DOHH2 (cell line): ENCODE measurements at regions not wholly inside any gene's neighbourhood (a gene's known extent, or its start where the extent isn't known, plus 50 kb on each side); places are given as distances from the start of the nearest gene placed in this dataset.

Experiments used
- H3F3A ChIP-seq: fragments of 200-600 bp; sonication (generic), shearing (Covaris generic); 2 replicates; pipeline ENCODE4 v1.6.0; 2016; ENCODE audit warnings: antibody characterized with exemption, mild to moderate bottlenecking; ENCODE audit not compliant: control insufficient read depth, insufficient read depth
- H3K27ac ChIP-seq: fragments of 200-600 bp; sonication (generic); 2 replicates; pipeline ENCODE4 v1.5.1; 2014; ENCODE audit warnings: low read depth, mild to moderate bottlenecking, low read length, moderate library complexity
- H3K27me3 ChIP-seq: fragments of 200-600 bp; sonication (generic); 2 replicates; pipeline ENCODE4 v1.6.1; 2014; ENCODE audit warnings: mild to moderate bottlenecking, low read length, mixed read lengths; ENCODE audit not compliant: control insufficient read depth
- H3K36me3 ChIP-seq: fragments of 200-600 bp; sonication (generic); 2 replicates; pipeline ENCODE4 v1.6.1; 2014; ENCODE audit warnings: mild to moderate bottlenecking, low read length, moderate library complexity, mixed read lengths; ENCODE audit not compliant: control insufficient read depth
- H3K4me1 ChIP-seq: fragments of 200-600 bp; sonication (generic); 2 replicates; pipeline ENCODE4 v1.6.1; 2014; ENCODE audit warnings: mild to moderate bottlenecking, low read length, mixed read lengths; ENCODE audit not compliant: control insufficient read depth
- H3K4me2 ChIP-seq: fragments of 200-600 bp; sonication (generic); 2 replicates; pipeline ENCODE4 v1.6.0; 2014; ENCODE audit warnings: mild to moderate bottlenecking, low read length, moderate library complexity
- H3K4me3 ChIP-seq: fragments of 200-600 bp; sonication (generic); 2 replicates; pipeline ENCODE4 v1.5.1; 2014; ENCODE audit warnings: mild to moderate bottlenecking, low read length, mixed read lengths
- H3K79me2 ChIP-seq: fragments of 200-600 bp; sonication (generic); 2 replicates; pipeline ENCODE4 v1.6.1; 2014; ENCODE audit warnings: mild to moderate bottlenecking, low read length, mixed read lengths; ENCODE audit not compliant: control insufficient read depth
- H3K9me2 ChIP-seq: fragments of 200-600 bp; sonication (generic); replicated peaks from 2 replicates; pipeline ENCODE4 v1.6.1; 2014; ENCODE audit warnings: mild to moderate bottlenecking, low read length, mixed read lengths; ENCODE audit not compliant: control insufficient read depth
- H3K9me3 ChIP-seq: fragments of 200-600 bp; sonication (generic); 2 replicates; pipeline ENCODE4 v1.6.1; 2014; ENCODE audit warnings: antibody characterized with exemption, low read length, mixed read lengths; ENCODE audit not compliant: control insufficient read depth, insufficient read depth
- H4K20me1 ChIP-seq: fragments of 200-600 bp; sonication (generic); 2 replicates; pipeline ENCODE4 v1.6.0; 2014; ENCODE audit warnings: low read depth, mild to moderate bottlenecking, antibody characterized with exemption, low read length, moderate library complexity; ENCODE audit not compliant: control insufficient read depth, insufficient read depth
- EZH2phosphoT487 ChIP-seq: fragments of 200-600 bp; sonication (generic); IDR thresholded peaks from 2 replicates; pipeline ENCODE4 v1.6.1; 2017; ENCODE audit warnings: borderline replicate concordance, mild to moderate bottlenecking, antibody characterized with exemption, low read length, moderate library complexity, mixed read lengths
- TF ChIP-seq, protein P1 (sequence below): fragments of 200-600 bp; sonication (generic); IDR thresholded peaks from one replicate; pipeline ENCODE4 v1.5.1; 2014; ENCODE audit warnings: antibody characterized with exemption, mild to moderate bottlenecking, low read depth, low read length; ENCODE audit not compliant: poor library complexity, severe bottlenecking

DNA sequence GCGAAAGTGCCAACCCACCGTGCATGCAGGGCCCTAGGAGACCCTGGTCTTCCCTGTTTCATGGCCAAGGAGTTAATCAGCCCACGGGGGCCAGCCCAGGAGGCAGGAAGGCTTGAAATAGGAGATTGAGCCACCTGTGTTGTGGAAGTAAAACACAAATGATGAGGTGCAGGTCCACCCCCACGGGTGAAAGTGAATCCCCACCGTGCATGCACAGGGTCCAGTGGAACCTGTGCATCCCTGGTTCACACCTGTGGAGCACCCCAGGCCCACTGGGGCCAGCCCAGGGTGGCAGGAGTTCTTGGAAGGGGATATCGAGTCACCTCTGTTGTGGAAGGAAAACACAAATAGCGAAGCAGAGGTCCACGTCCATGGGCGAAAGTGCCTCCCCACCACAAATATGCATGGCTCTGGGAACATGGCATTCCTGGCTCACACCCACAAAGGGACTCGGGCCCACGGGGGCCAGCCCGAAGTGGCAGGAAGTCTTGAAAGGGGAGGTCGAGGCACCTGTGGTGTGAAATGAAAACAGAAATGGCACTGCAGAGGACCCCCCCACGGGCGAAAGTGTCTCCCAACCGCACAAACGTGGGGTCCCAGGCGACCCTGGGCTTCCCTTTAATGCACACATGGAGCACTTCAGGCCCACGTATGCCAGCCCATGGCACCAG lies 381.5 kb downstream of the ALG10 start:
- H3K9me3 ChIP-seq: peaks cover 51% of the 10 kb centered on the region; the same call in 1 of the 2 replicates
- H3K9me2 ChIP-seq: no peaks in the 10 kb centered on the region
- TF ChIP-seq EZH2phosphoT487: no peak
- TF ChIP-seq, protein P1, sequence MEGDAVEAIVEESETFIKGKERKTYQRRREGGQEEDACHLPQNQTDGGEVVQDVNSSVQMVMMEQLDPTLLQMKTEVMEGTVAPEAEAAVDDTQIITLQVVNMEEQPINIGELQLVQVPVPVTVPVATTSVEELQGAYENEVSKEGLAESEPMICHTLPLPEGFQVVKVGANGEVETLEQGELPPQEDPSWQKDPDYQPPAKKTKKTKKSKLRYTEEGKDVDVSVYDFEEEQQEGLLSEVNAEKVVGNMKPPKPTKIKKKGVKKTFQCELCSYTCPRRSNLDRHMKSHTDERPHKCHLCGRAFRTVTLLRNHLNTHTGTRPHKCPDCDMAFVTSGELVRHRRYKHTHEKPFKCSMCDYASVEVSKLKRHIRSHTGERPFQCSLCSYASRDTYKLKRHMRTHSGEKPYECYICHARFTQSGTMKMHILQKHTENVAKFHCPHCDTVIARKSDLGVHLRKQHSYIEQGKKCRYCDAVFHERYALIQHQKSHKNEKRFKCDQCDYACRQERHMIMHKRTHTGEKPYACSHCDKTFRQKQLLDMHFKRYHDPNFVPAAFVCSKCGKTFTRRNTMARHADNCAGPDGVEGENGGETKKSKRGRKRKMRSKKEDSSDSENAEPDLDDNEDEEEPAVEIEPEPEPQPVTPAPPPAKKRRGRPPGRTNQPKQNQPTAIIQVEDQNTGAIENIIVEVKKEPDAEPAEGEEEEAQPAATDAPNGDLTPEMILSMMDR: no peak

GRCh38 chr12:34404377-34405285 lies 382.3 kb downstream of the ALG10 start:
- H3K9me2 ChIP-seq: no peaks in the 10 kb centered on the region
- no peak overlapping the region for H3K4me2 ChIP-seq
- peaks cover 43% of the 10 kb centered on the region; the same call in 1 of the 2 replicates for H3K9me3 ChIP-seq
- H3K4me3 ChIP-seq: no peak overlapping the region
- no peaks in the 10 kb centered on the region for H3K36me3 ChIP-seq
- no peaks in the 10 kb centered on the region for H3F3A ChIP-seq
- no peaks in the 10 kb centered on the region for H3K27me3 ChIP-seq
- no peaks in the 10 kb centered on the region for H3K79me2 ChIP-seq
- no peaks in the 10 kb centered on the region for H3K4me1 ChIP-seq
- no peaks in the 10 kb centered on the region for H4K20me1 ChIP-seq
- H3K27ac ChIP-seq: no peak overlapping the region
- TF ChIP-seq, protein P1: no peak
- TF ChIP-seq EZH2phosphoT487: no peak

More for the DNA sequence above, 381.5 kb downstream of the ALG10 start:
- Histone ChIP-seq H3K36me3 (no peaks in the 10 kb centered on the region), H3K27me3 (no peaks in the 10 kb centered on the region), H3K4me2 (no peak overlapping the region), H3F3A (no peaks in the 10 kb centered on the region), H3K79me2 (no peaks in the 10 kb centered on the region), H4K20me1 (no peaks in the 10 kb centered on the region), H3K27ac (no peak overlapping the region), H3K4me1 (no peaks in the 10 kb centered on the region), H3K4me3 (no peak overlapping the region)

GRCh38 chr12:34405286-34406227 lies 383.3 kb downstream of the ALG10 start:
- no peaks in the 10 kb centered on the region for H3K4me1 ChIP-seq
- H3K79me2 ChIP-seq: no peaks in the 10 kb centered on the region
- no peaks in the 10 kb centered on the region for H3K27me3 ChIP-seq
- no peaks in the 10 kb centered on the region for H3K36me3 ChIP-seq
- H3K4me3 ChIP-seq: no peak overlapping the region
- H3K4me2 ChIP-seq: no peak overlapping the region
- H3K9me2 ChIP-seq: no peaks in the 10 kb centered on the region
- H4K20me1 ChIP-seq: no peaks in the 10 kb centered on the region
- TF ChIP-seq, protein P1: no peak
- TF ChIP-seq EZH2phosphoT487: no peak
- no peaks in the 10 kb centered on the region for H3F3A ChIP-seq
- peaks cover 41% of the 10 kb centered on the region; the same call in 1 of the 2 replicates for H3K9me3 ChIP-seq
- no peak overlapping the region for H3K27ac ChIP-seq
